HepG2 (cell line): ENCODE measurements at regions not wholly inside any gene's neighbourhood (a gene's known extent, or its start where the extent isn't known, plus 50 kb on each side); places are given as distances from the start of the nearest gene placed in this dataset.

Experiments
- ATAC-seq: fragments of 200-7000 bp; cut with Tn5 transposase; 3 replicates; pipeline ENCODE4 v1.9.1; 2020; ENCODE audit warnings: mild to moderate bottlenecking, moderate library complexity
- BruUV-seq: library from RNA; stranded (reverse); fragments of 400-500 nt; replicated peaks from 2 replicates; lab custom pipeline; 2021; lab: Mats Ljungman, UMichigan
- CTCF ChIA-PET: fragments of 300-600 bp; formaldehyde crosslinking; extraction: SDS; loops from one replicate; lab custom pipeline; 2021; ENCODE audit warnings: low total read pairs, inconsistent platforms, low intra/inter-chr PET ratio; lab: Yijun Ruan, JAX
- POLR2A ChIA-PET: fragments of 350-600 bp; sonication (Branson Sonifier 250); formaldehyde crosslinking; loops from one replicate; lab custom pipeline; 2020; ENCODE audit warnings: antibody characterized with exemption, inconsistent platforms; lab: Yijun Ruan, JAX
- DNase-seq: peaks from one replicate; pipeline ENCODE4 v3.0.0-alpha.2; 2015; ENCODE audit warnings: low spot score
- FAIRE-seq: peaks from 3 replicates; lab custom pipeline; 2011; peaks lifted over from hg19 to GRCh38; lab: Jason Lieb, UNC
- H2AFZ ChIP-seq: one replicate; pipeline ENCODE4 v1.6.1; 2011; ENCODE audit warnings: low read length, inconsistent platforms
- H3K27ac ChIP-seq: fragments of 300-600 bp; 3 replicates; pipeline ENCODE4 v1.8.0; 2011; ENCODE audit warnings: mixed run types, mild to moderate bottlenecking, mixed read lengths, low read length, inconsistent platforms; ENCODE audit not compliant: insufficient read depth; ENCODE audit errors: extremely low read length
- H3K27me3 ChIP-seq, 2 experiments: fragments of 200-600 bp in 1 of 2; 2 replicates in 1 of 2; 3 replicates in 1 of 2; pipeline versions ENCODE4 v1.6.0 to v1.8.0; 2011; ENCODE audit warnings: low read length in 2 of 2, mild to moderate bottlenecking in 2 of 2, moderate library complexity in 2 of 2, inconsistent platforms in 1 of 2; ENCODE audit not compliant: insufficient read depth in 2 of 2, control insufficient read depth in 1 of 2
- H3K36me3 ChIP-seq, 2 experiments: fragments of 200-600 bp in 1 of 2; replicated peaks in 1 of 2; 2 replicates in 1 of 2; 3 replicates in 1 of 2; pipeline versions ENCODE4 v1.5.1 to v1.8.0; 2011; ENCODE audit warnings: low read length in 2 of 2, inconsistent platforms in 1 of 2; ENCODE audit not compliant: insufficient read depth in 2 of 2, control insufficient read depth in 1 of 2
- H3K4me1 ChIP-seq: 2 replicates; pipeline ENCODE4 v1.5.1; 2012; ENCODE audit warnings: low read length, inconsistent platforms; ENCODE audit not compliant: insufficient read depth
- H3K4me2 ChIP-seq: 2 replicates; pipeline ENCODE4 v1.6.0; 2011; ENCODE audit warnings: low read depth, low read length, inconsistent platforms
- H3K4me3 ChIP-seq, 3 experiments: fragments of 200-600 bp in 1 of 3; sonication (generic), shearing (Covaris generic) in 1 of 3; replicated peaks in 1 of 3; 2 replicates each; pipeline ENCODE4 v1.5.1; 2011 to 2016; ENCODE audit warnings: low read length in 3 of 3, inconsistent platforms in 2 of 3, low read depth in 2 of 3, mild to moderate bottlenecking in 2 of 3, control low read depth in 1 of 3, mixed read lengths in 1 of 3; ENCODE audit not compliant: insufficient read depth in 1 of 3
- H3K79me2 ChIP-seq: one replicate; pipeline ENCODE4 v1.6.1; 2011; ENCODE audit warnings: low read length, inconsistent platforms; ENCODE audit not compliant: insufficient read depth
- H3K9ac ChIP-seq: 2 replicates; pipeline ENCODE4 v1.6.0; 2011; ENCODE audit warnings: mild to moderate bottlenecking, low read depth, low read length, inconsistent platforms; ENCODE audit not compliant: insufficient read depth
- H3K9me3 ChIP-seq: 2 replicates; pipeline ENCODE4 v1.5.1; 2012; ENCODE audit warnings: mild to moderate bottlenecking, low read length
- H4K20me1 ChIP-seq: 2 replicates; pipeline ENCODE4 v1.6.0; 2011; ENCODE audit warnings: inconsistent platforms, mild to moderate bottlenecking, low read length, moderate library complexity; ENCODE audit not compliant: insufficient read depth
- JARID2 ChIP-seq: sonication (generic); formaldehyde crosslinking; IDR thresholded peaks from 2 replicates; pipeline ENCODE4 v1.8.1; 2023; ENCODE audit warnings: missing genetic modification reagents, inconsistent platforms; ENCODE audit not compliant: insufficient replicate concordance
- MAFF ChIP-seq: IDR thresholded peaks from 2 replicates; pipeline ENCODE4 v1.6.1; 2011; ENCODE audit warnings: low read depth, low read length, improper control_type of control experiment
- MAFK ChIP-seq, 2 experiments: IDR thresholded peaks in 1 of 2; conservative IDR thresholded peaks in 1 of 2; 2 replicates each; pipeline ENCODE4 v1.6.1; 2011; ENCODE audit warnings: improper control_type of control experiment in 2 of 2, low read length in 2 of 2
- UBTF ChIP-seq: sonication (generic); formaldehyde crosslinking; IDR thresholded peaks from 2 replicates; pipeline ENCODE4 v1.4.0; 2020; ENCODE audit warnings: mild to moderate bottlenecking, missing genetic modification reagents
- ZNF550 ChIP-seq: sonication (generic); formaldehyde crosslinking; IDR thresholded peaks from 2 replicates; pipeline ENCODE4 v1.4.0; 2020; ENCODE audit warnings: mild to moderate bottlenecking, missing genetic modification reagents, borderline replicate concordance
- ZNF580 ChIP-seq: IDR thresholded peaks from 2 replicates; pipeline ENCODE4 v1.6.1; 2016; ENCODE audit warnings: low read depth, borderline replicate concordance
- WGBS: methylation state at CpG from one replicate; pipeline ENCODE4 v1.1.6; 2017; ENCODE audit warnings: low lambda C conversion rate; 5-methylcytosine and 5-hydroxymethylcytosine counted together
- in situ Hi-C: cut with HindIII; loops from 2 replicates; pipeline ENCODE4 v1.10.0; 2017; ENCODE audit warnings: low pct_unique_long_range_greater_than_20kb; ENCODE audit not compliant: extremely low pct_ligation_motif_present
- intact Hi-C: fragments of 100-400 bp; cut with micrococcal nuclease; formaldehyde crosslinking; loops from one replicate; pipeline ENCODE4 v1.10.0; 2022; ENCODE audit not compliant: unreplicated experiment

- 1% methylated on average over 5 of the region's 5 CpGs for WGBS
- Histone ChIP-seq H4K20me1 (no peaks in the 10 kb centered on the region), H3K27ac (no peak overlapping the region), H3K36me3 (no peaks in the 10 kb centered on the region), H3K9me3 (no peaks in the 10 kb centered on the region), H3K4me3 (no peak overlapping the region), H2AFZ (no peak overlapping the region), H3K27me3 (no peaks in the 10 kb centered on the region), H3K9ac (no peak overlapping the region), H3K79me2 (no peaks in the 10 kb centered on the region), H3K4me1 (no peaks in the 10 kb centered on the region), H3K4me2 (no peak overlapping the region)
- TF ChIP-seq JARID2 (CRISPR knock-in tag) (no peak), UBTF (CRISPR knock-in tag) (no peak), ZNF550 (no peak)
- CTCF ChIA-PET: no interaction called here
- POLR2A ChIA-PET: no interaction called here
- no TSS peak for BruUV-seq
- DNase-seq (no peak), FAIRE-seq (no peak), ATAC-seq (no peak)
- intact Hi-C loops (no loop called here), in situ Hi-C loops (no loop called here)
Measured at GRCh38 chr5:42036379-42036778, 111.3 kb downstream of the FBXO4 start.

- intact Hi-C loops: no loop called here
- no peak overlapping the region for H3K9ac ChIP-seq
- BruUV-seq: no TSS peak
- H3K79me2 ChIP-seq: no peaks in the 10 kb centered on the region
- no peaks in the 10 kb centered on the region for H3K9me3 ChIP-seq
- H3K4me1 ChIP-seq: no peaks in the 10 kb centered on the region
- 1% methylated on average over 3 of the region's 3 CpGs for WGBS
- FAIRE-seq: no peak
- H3K36me3 ChIP-seq: no peaks in the 10 kb centered on the region
- no peak for ATAC-seq
- H3K27ac ChIP-seq: no peak overlapping the region
- no peak for DNase-seq
- in situ Hi-C loops: no loop called here
- ChIA-PET POLR2A (no interaction called here), CTCF (no interaction called here)
- H3K4me3 ChIP-seq: no peak overlapping the region
- no peak overlapping the region for H2AFZ ChIP-seq
- no peaks in the 10 kb centered on the region for H3K27me3 ChIP-seq
- no peak overlapping the region for H3K4me2 ChIP-seq
- TF ChIP-seq MAFF: peak; percentile 91
- TF ChIP-seq MAFK (conservative IDR thresholded peaks at IDR 0.05 in 1 of 2, IDR thresholded peaks at IDR 0.05 in 1 of 2; ENCODE audit: low read length in 2 of 2): peak; percentile 92 to 95
- TF ChIP-seq ZNF580: no peak
- no peaks in the 10 kb centered on the region for H4K20me1 ChIP-seq
Measured at GRCh38 chr5:42037379-42037932, 112.4 kb downstream of the FBXO4 start.
